Fibroblast of lung (primary cell): ENCODE measurements at regions not wholly inside any gene's neighbourhood (a gene's known extent, or its start where the extent isn't known, plus 50 kb on each side); places are given as distances from the start of the nearest gene placed in this dataset.

Experiments
- CTCF ChIP-seq, 2 donors: IDR thresholded peaks in 1 of 2; conservative IDR thresholded peaks in 1 of 2; 1 replicate in 1 of 2; 2 replicates in 1 of 2; pipeline ENCODE4 v1.5.1; 2011 to 2012; ENCODE audit warnings: low read length in 2 of 2, control low read depth in 1 of 2, inconsistent platforms in 1 of 2, low read depth in 1 of 2, mild to moderate bottlenecking in 1 of 2
- EZH2 ChIP-seq: IDR thresholded peaks from 2 replicates; pipeline ENCODE4 v1.5.1; 2012; ENCODE audit warnings: low read length, control low read depth, mild to moderate bottlenecking; ENCODE audit errors: missing control alignments

DNA sequence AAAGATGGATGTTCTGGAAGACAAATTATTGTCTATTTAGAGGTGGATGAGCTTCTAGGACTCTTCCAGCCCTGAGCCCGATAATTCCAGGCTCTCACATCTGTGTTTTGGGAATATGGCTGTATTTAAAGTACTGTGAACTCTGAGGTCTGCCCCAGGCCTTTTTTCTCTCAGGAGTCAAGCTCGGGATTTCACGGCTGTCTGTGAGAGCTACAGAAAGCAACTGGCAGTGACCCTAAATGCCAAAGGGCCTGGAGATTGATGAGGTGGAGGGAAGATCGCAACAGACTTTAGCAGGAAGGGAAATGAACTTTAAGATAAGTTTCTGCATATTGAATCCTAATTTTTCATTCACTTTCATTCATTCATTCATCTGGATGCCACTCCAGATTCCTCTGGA lies 51.0 kb upstream of the COL13A1 start:
- no peak for TF ChIP-seq EZH2
- TF ChIP-seq CTCF (conservative IDR thresholded peaks at IDR 0.05 in 1 of 2, IDR thresholded peaks at IDR 0.05 in 1 of 2; ENCODE audit: low read depth in 1 of 2, low read length in 2 of 2), result no peak
